HG02678 (cell line): ENCODE measurements at regions not wholly inside any gene's neighbourhood (a gene's known extent, or its start where the extent isn't known, plus 50 kb on each side); places are given as distances from the start of the nearest gene placed in this dataset.

Source experiments
- ATAC-seq: cut with Tn5 transposase; IDR thresholded peaks from one replicate; pipeline ENCODE4 v1.9.1; 2021; ENCODE audit warnings: mild to moderate bottlenecking, moderate library complexity; ENCODE audit not compliant: unreplicated experiment

GRCh38 chr14:101359221-101360053 is 201.9 kb upstream of the DIO3 start:
- no peak for ATAC-seq

- no peak for ATAC-seq
These were observed 201.0 kb upstream of the DIO3 start for GRCh38 chr14:101360054-101360911.

GRCh38 chr14:101361044-101361443 is 200.3 kb upstream of the DIO3 start:
- no peak for ATAC-seq

- no peak for ATAC-seq
These were observed 199.6 kb upstream of the DIO3 start for GRCh38 chr14:101361451-101362433.

- no peak for ATAC-seq
These were observed 198.6 kb upstream of the DIO3 start for GRCh38 chr14:101362529-101363260.

- ATAC-seq = no peak
These were observed 198.1 kb upstream of the DIO3 start for GRCh38 chr14:101363261-101363555.

DNA sequence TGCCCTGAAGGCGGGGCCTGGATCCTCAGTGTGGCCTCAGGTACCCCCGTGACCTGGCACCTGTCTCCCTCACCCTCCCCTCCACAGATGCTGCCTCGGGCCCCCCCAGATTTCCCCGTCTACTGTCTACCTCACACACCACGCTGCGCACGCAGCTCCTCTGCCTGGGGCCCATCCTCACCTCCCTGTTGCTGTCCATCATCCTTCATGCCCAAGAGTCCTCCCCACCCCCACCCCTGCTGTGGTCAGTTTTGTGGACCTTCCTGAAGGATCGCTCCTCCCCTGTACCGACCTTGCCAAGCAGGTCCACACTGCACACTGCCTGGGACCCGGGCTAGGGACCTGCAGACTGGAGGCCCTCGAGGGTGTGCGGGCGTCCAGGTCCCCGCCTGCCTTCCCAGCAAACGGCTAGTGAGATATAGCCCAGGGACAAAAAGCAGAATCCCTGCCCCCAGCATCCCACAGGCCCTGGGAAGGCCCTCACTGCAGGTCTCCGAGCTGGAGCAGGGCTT is 197.4 kb upstream of the DIO3 start:
- no peak for ATAC-seq

- ATAC-seq = no peak
These were observed 196.6 kb upstream of the DIO3 start for GRCh38 chr14:101364503-101365328.

GRCh38 chr14:101365329-101366158 is 195.8 kb upstream of the DIO3 start:
- no peak for ATAC-seq

GRCh38 chr14:101367421-101368261 is 193.7 kb upstream of the DIO3 start:
- ATAC-seq = no peak

DNA sequence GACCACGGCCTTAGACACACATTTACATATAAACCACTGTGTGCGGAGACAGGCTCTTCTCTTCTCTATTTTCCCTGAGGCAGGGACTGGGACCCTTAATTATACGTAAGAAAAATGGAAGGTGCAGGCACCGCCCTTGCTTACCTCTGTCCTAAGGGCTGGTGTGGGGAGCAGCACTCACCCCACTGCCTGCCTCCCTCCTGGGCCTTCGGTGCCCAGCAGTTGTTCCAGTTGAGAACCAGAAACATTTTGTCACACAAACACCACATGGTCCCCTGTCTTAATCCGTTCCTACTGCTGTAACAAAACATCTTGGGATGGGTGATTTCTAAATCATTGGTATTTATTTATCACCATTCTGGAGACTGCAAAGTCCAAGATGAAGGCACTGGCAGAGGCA is 192.7 kb upstream of the DIO3 start:
- no peak for ATAC-seq

GRCh38 chr14:101369194-101369915 is 191.9 kb upstream of the DIO3 start:
- no peak for ATAC-seq

DNA sequence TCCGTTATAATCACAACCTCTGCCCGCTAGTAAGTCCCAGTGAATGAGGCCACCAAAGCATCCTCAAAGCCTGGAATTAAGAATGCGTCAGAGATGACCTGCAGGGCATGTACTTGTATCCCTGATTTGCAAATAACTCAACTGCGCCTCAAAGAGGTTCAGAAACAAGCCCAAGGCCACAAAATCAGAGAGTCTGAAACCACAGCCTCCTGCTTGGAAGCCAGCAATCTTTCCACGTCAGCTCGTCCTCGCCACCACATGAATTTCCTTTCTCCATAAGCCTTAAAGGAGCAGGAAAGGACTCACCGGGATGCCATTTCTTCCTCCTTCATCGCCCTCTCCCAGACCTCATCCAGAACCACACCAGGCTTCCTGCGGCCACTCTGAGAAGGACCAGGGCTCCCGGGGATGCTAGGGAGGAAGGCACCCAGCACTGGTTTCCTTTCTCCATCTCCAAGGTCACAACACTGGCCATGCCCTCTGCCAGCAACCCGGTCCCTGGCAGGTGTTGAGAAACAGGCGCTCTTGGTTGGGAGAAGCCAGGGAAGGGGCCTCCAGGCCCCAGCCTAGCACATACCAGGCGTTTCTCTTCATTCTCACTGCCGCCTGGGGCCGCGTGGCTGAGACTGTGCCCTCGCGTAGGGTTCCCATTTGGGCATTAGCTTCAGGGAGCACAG is 191.2 kb upstream of the DIO3 start:
- ATAC-seq = no peak

GRCh38 chr14:101370593-101371569 is 190.4 kb upstream of the DIO3 start:
- ATAC-seq = no peak
